ENCODE measurements at regions not wholly inside any gene's neighbourhood (a gene's known extent, or its start where the extent isn't known, plus 50 kb on each side); places are given as distances from the start of the nearest gene placed in this dataset.

GRCh38 chr16:65548470-65548869, 426.6 kb upstream of the CDH11 start:
- Mint-ChIP-seq H3K9me3 (peaks cover 0 to 48% (median 7%) of the 10 kb centered on the region in 11 donors), H3K4me3 (no peak overlapping the region), H3K36me3 (no peaks in the 10 kb centered on the region), H3K27ac (no peak overlapping the region), H3K27me3 (peaks cover 0 to 4% (median 0%) of the 10 kb centered on the region in 5 donors), H3K4me1 (no peaks in the 10 kb centered on the region)
- Histone ChIP-seq H3K4me3 (ENCODE audit: low read length) (no peak overlapping the region), H3K9me3 (ENCODE audit: control insufficient read depth in 2 of 3, low read length in 3 of 3) (no peaks in the 10 kb centered on the region), H3K27me3 (ENCODE audit: control insufficient read depth in 2 of 2, insufficient read depth in 2 of 2, low read length in 2 of 2) (no peaks in the 10 kb centered on the region), H3K36me3 (ENCODE audit: control insufficient read depth in 2 of 3, insufficient read depth in 3 of 3, low read length in 3 of 3) (no peaks in the 10 kb centered on the region), H3K27ac (ENCODE audit: low read depth, low read length) (no peak overlapping the region), H3K4me1 (ENCODE audit: control insufficient read depth in 2 of 2, insufficient read depth in 2 of 2, low read length in 2 of 2) (no peaks in the 10 kb centered on the region)
- ChIA-PET POLR2A (no interaction called here), CTCF (no interaction called here)
- no peak for DNase-seq
- no peak for ATAC-seq
- intact Hi-C loops (cut with micrococcal nuclease): no loop called here

- H3K9me3 Mint-ChIP-seq: peaks cover 0 to 43% (median 8%) of the 10 kb centered on the region in 11 donors
- Histone ChIP-seq H3K4me1 (ENCODE audit: control insufficient read depth in 2 of 2, insufficient read depth in 2 of 2, low read length in 2 of 2) (no peaks in the 10 kb centered on the region), H3K27me3 (ENCODE audit: control insufficient read depth in 2 of 2, insufficient read depth in 2 of 2, low read length in 2 of 2) (no peaks in the 10 kb centered on the region), H3K4me3 (ENCODE audit: low read length) (no peak overlapping the region), H3K9me3 (ENCODE audit: control insufficient read depth in 2 of 3, low read length in 3 of 3) (no peaks in the 10 kb centered on the region), H3K27ac (ENCODE audit: low read depth, low read length) (no peak overlapping the region), H3K36me3 (ENCODE audit: control insufficient read depth in 2 of 3, insufficient read depth in 3 of 3, low read length in 3 of 3) (no peaks in the 10 kb centered on the region)
- no peaks in the 10 kb centered on the region for H3K36me3 Mint-ChIP-seq
- no peaks in the 10 kb centered on the region for H3K4me1 Mint-ChIP-seq
- H3K4me3 Mint-ChIP-seq: no peak overlapping the region
- intact Hi-C loops (cut with micrococcal nuclease): no loop called here
- no peak for DNase-seq
- H3K27ac Mint-ChIP-seq: no peak overlapping the region
- peaks cover 0 to 4% (median 0%) of the 10 kb centered on the region in 5 donors for H3K27me3 Mint-ChIP-seq
- CTCF ChIA-PET: no interaction called here
- no peak for ATAC-seq
- POLR2A ChIA-PET: no interaction called here
Observed at GRCh38 chr16:65547772-65548446, 426.0 kb upstream of the CDH11 start.

GRCh38 chr16:65546353-65546791, 424.5 kb upstream of the CDH11 start:
- H3K27ac Mint-ChIP-seq: no peak overlapping the region
- Histone ChIP-seq H3K36me3 (ENCODE audit: control insufficient read depth in 2 of 3, insufficient read depth in 3 of 3, low read length in 3 of 3) (no peaks in the 10 kb centered on the region), H3K4me3 (ENCODE audit: low read length) (no peak overlapping the region), H3K27ac (ENCODE audit: low read depth, low read length) (no peak overlapping the region), H3K9me3 (ENCODE audit: control insufficient read depth in 2 of 3, low read length in 3 of 3) (no peaks in the 10 kb centered on the region), H3K4me1 (ENCODE audit: control insufficient read depth in 2 of 2, insufficient read depth in 2 of 2, low read length in 2 of 2) (no peaks in the 10 kb centered on the region), H3K27me3 (ENCODE audit: control insufficient read depth in 2 of 2, insufficient read depth in 2 of 2, low read length in 2 of 2) (no peaks in the 10 kb centered on the region)
- peaks cover 0 to 4% (median 0%) of the 10 kb centered on the region in 5 donors for H3K27me3 Mint-ChIP-seq
- H3K4me1 Mint-ChIP-seq: no peaks in the 10 kb centered on the region
- peaks cover 0 to 47% (median 9%) of the 10 kb centered on the region in 11 donors for H3K9me3 Mint-ChIP-seq
- no peaks in the 10 kb centered on the region for H3K36me3 Mint-ChIP-seq
- intact Hi-C loops (cut with micrococcal nuclease): no loop called here
- ATAC-seq (no peak), DNase-seq (no peak)
- ChIA-PET POLR2A (no interaction called here), CTCF (no interaction called here)
- no peak overlapping the region for H3K4me3 Mint-ChIP-seq

GRCh38 chr16:65545413-65545956, 423.6 kb upstream of the CDH11 start:
- H3K4me1 Mint-ChIP-seq: no peaks in the 10 kb centered on the region
- ATAC-seq: no peak
- ChIA-PET POLR2A (no interaction called here), CTCF (no interaction called here)
- no peaks in the 10 kb centered on the region for H3K27me3 ChIP-seq (ENCODE audit: control insufficient read depth in 2 of 2, insufficient read depth in 2 of 2, low read length in 2 of 2)
- no peak overlapping the region for H3K27ac ChIP-seq (ENCODE audit: low read depth, low read length)
- H3K27me3 Mint-ChIP-seq: peaks cover 0 to 4% (median 0%) of the 10 kb centered on the region in 5 donors
- intact Hi-C loops (cut with micrococcal nuclease): no loop called here
- no peak overlapping the region for H3K27ac Mint-ChIP-seq
- H3K4me1 ChIP-seq (ENCODE audit: control insufficient read depth in 2 of 2, insufficient read depth in 2 of 2, low read length in 2 of 2): no peaks in the 10 kb centered on the region
- H3K4me3 Mint-ChIP-seq: no peak overlapping the region
- no peak overlapping the region for H3K4me3 ChIP-seq (ENCODE audit: low read length)
- no peaks in the 10 kb centered on the region for H3K36me3 Mint-ChIP-seq
- DNase-seq: no peak
- peaks cover 2 to 42% (median 8%) of the 10 kb centered on the region in 11 donors for H3K9me3 Mint-ChIP-seq
- no peaks in the 10 kb centered on the region for H3K9me3 ChIP-seq (ENCODE audit: control insufficient read depth in 2 of 3, low read length in 3 of 3)
- H3K36me3 ChIP-seq (ENCODE audit: control insufficient read depth in 2 of 3, insufficient read depth in 3 of 3, low read length in 3 of 3): no peaks in the 10 kb centered on the region

- Histone ChIP-seq H3K4me3 (ENCODE audit: low read length) (no peak overlapping the region), H3K27me3 (ENCODE audit: control insufficient read depth in 2 of 2, insufficient read depth in 2 of 2, low read length in 2 of 2) (no peaks in the 10 kb centered on the region), H3K36me3 (ENCODE audit: control insufficient read depth in 2 of 3, insufficient read depth in 3 of 3, low read length in 3 of 3) (no peaks in the 10 kb centered on the region), H3K4me1 (ENCODE audit: control insufficient read depth in 2 of 2, insufficient read depth in 2 of 2, low read length in 2 of 2) (no peaks in the 10 kb centered on the region), H3K9me3 (ENCODE audit: control insufficient read depth in 2 of 3, low read length in 3 of 3) (no peaks in the 10 kb centered on the region), H3K27ac (ENCODE audit: low read depth, low read length) (no peak overlapping the region)
- Mint-ChIP-seq H3K36me3 (no peaks in the 10 kb centered on the region), H3K27ac (no peak overlapping the region), H3K4me3 (no peak overlapping the region), H3K9me3 (peaks cover under 1 to 34% (median 8%) of the 10 kb centered on the region in 11 donors), H3K4me1 (no peaks in the 10 kb centered on the region), H3K27me3 (peaks cover 0 to 4% (median 0%) of the 10 kb centered on the region in 5 donors)
- POLR2A ChIA-PET: no interaction called here
- ATAC-seq (no peak), DNase-seq (no peak)
- CTCF ChIA-PET: no interaction called here
- intact Hi-C loops (cut with micrococcal nuclease): no loop called here
Observed at GRCh38 chr16:65543781-65544740, 422.2 kb upstream of the CDH11 start.

- CTCF ChIA-PET: no interaction called here
- intact Hi-C loops (cut with micrococcal nuclease): no loop called here
- POLR2A ChIA-PET: no interaction called here
- H3K4me1 ChIP-seq (ENCODE audit: control insufficient read depth in 2 of 2, insufficient read depth in 2 of 2, low read length in 2 of 2): no peaks in the 10 kb centered on the region
- H3K9me3 ChIP-seq (ENCODE audit: control insufficient read depth in 2 of 3, low read length in 3 of 3): no peaks in the 10 kb centered on the region
- no peaks in the 10 kb centered on the region for H3K27me3 ChIP-seq (ENCODE audit: control insufficient read depth in 2 of 2, insufficient read depth in 2 of 2, low read length in 2 of 2)
- DNase-seq (no peak), ATAC-seq (no peak)
- H3K36me3 ChIP-seq (ENCODE audit: control insufficient read depth in 2 of 3, insufficient read depth in 3 of 3, low read length in 3 of 3): no peaks in the 10 kb centered on the region
- Mint-ChIP-seq H3K36me3 (peaks cover 0 to 2% (median 0%) of the 10 kb centered on the region in 5 donors), H3K4me1 (peaks cover 0 to 2% (median 0%) of the 10 kb centered on the region in 7 donors), H3K9me3 (peaks cover 0 to 18% (median 8%) of the 10 kb centered on the region in 11 donors), H3K27me3 (no peaks in the 10 kb centered on the region), H3K27ac (no peak overlapping the region), H3K4me3 (no peak overlapping the region)
- H3K4me3 ChIP-seq (ENCODE audit: low read length): no peak overlapping the region
- no peak overlapping the region for H3K27ac ChIP-seq (ENCODE audit: low read depth, low read length)
Observed at GRCh38 chr16:65541646-65542045, 419.8 kb upstream of the CDH11 start.

Data from naive thymus-derived CD4-positive, alpha-beta T cell (primary cell).